ENCODE measurements at regions not wholly inside any gene's neighbourhood (a gene's known extent, or its start where the extent isn't known, plus 50 kb on each side); places are given as distances from the start of the nearest gene placed in this dataset.
"Not testable (repeated sequence)": the region's sequence is repeated elsewhere in the genome, so short reads cannot be mapped to it uniquely, and the experiment has no call there.

- no peak for DNase-seq
These were observed 126.8 kb upstream of the ZNF644 start for GRCh38 chr1:91148641-91149069.

GRCh38 chr1:91141858-91142257 is 120.0 kb upstream of the ZNF644 start:
- DNase-seq: no peak

DNA sequence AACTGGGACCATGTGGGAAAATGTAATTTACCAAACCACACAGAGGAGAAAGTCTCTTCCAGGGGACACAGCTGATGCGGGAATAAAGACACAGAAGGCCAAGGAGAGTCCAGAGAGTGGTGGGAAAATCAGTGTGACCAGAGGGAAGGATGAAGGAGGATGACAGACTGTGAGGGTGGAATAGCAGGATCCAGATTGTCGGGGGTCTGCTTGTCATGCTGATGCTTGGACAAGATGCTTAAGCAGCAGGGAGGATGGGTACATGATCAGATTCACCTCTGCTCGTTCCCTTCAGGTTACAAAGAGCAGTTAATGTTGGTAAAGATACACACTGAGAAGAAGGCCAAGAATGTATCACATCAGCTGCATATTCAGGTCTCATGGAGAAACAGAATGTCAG is 117.1 kb upstream of the ZNF644 start:
- DNase-seq: no peak

DNA sequence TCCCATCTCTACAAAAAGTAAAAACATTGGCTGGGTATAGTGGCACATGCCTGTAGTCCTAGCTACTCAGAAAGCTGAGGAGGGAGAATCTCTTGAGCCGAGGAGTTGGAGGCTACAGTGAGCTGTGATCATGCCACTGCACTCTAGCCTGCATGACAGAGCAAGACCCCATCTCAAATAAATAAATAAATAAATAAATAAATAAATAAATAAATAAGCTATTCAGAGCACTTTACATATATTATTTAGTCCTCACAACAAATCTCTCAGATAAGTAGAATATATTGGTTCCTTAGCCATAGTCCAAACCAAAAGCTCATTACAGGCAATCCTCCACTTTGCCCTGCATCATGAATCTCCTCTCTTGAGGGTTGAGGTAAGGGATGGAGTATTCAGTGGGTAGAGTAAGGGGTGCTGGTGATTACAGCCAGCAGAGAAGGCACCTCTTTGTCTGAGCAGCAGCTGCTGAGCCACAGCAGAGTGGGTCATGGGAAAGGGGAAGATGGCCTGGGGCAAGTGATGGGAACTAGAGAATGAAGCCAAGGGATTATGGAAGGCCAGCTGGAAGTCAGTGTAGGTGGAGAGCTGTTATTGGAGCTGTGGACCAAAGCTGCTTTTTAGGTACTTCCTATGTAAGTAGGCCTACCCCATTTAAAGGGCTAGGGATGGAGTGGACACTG is 115.5 kb upstream of the ZNF644 start:
- DNase-seq: no peak

DNA sequence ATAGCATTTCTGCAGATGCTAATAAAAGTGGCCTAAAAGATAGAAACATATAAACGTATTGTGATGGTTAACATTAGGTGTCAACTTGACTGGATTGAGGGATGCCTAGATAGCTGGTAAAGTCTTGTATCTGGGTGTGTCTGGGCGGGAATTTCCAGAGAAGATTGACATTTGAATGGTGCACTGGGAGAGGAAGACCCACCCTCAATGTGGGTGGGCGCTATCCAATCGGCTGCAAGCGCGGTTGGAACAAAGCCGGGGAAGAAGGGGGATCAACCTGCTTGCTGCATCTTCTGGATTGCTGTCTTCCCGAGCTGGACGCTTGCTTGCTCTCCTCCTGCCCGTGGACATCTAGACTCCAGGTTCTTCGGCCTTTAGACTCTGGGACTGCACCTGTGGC is 114.0 kb upstream of the ZNF644 start:
- no peak for DNase-seq

- no peak for DNase-seq
These were observed 111.4 kb upstream of the ZNF644 start for GRCh38 chr1:91133248-91133647.

GRCh38 chr1:91130256-91130985 is 108.6 kb upstream of the ZNF644 start:
- DNase-seq: no peak

- no peak for DNase-seq
These were observed 107.6 kb upstream of the ZNF644 start for GRCh38 chr1:91129458-91129857.

GRCh38 chr1:91129017-91129416 is 107.2 kb upstream of the ZNF644 start:
- DNase-seq: peak; percentile 5

DNA sequence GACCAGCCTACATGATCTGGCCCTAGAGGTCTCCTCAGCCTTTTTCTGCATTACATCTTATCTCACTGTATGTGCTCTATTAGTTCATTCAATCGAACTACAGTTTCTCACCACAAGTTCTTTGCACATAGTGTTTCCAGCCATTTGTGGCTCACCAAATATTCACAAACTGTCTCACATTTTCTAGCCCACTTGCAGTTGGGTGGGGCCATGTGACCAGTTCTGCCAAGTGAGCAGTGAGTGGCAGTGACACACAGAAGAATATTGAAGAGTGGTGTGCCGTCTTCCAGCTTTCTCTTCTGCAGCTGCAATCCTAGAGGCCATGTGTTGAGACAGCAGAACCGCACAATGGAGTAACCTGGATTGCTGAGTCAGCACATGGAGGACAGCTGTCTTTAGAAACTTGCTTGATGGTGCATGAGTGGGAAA is 103.2 kb upstream of the ZNF644 start:
- DNase-seq: no peak

DNA sequence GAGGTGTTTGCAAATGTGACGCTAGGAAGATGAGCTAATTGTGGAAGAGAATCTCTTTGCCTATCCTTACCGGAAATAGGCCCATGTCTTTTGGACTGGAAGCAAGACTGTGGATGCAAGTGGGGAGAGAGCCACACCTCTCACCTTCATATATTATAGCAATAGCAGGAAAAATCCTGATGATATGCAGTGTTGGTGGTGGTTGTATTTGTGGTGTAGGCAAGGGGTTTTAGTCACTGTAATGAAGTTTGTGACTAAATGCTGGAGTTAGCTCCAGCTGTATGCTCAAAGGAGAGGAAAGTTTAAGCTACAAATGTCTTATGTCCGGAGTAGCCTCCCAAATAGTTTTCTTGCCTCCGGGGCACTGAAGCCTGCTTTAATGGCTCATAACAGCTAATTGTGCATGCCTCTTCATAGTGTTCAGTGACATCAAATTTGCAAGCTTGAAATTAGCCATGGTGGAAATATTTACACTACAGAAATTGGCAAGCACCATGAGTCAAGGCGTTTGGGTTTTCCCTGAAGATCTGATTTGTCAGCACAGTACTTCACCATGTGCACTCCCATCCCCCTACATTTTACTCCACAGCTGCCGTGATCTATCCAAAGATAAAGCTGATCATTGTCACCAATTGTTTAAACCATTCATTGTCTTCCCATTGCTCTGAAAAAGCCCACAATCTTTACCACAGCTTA is 102.6 kb upstream of the ZNF644 start:
- no peak for DNase-seq

DNA sequence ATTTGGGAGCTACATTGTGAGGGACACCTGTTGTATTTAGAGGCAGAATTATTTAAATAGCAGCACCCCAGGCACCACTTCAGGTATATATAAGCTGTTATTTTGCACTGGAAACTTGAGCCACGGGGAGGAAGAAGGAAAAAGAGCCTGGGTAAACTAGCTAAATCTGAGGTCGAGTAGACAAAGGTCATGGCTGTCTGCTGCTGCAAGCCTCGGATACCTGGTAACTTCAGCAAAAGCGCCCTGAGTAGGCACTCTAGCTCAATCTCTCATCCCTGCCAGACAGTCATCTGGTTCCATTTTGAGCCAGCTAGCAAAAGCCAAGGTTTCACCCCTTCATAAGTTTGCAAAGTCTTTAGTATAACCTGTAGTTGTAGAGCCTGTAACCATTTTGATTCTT is 101.9 kb upstream of the ZNF644 start:
- DNase-seq: no peak

DNA sequence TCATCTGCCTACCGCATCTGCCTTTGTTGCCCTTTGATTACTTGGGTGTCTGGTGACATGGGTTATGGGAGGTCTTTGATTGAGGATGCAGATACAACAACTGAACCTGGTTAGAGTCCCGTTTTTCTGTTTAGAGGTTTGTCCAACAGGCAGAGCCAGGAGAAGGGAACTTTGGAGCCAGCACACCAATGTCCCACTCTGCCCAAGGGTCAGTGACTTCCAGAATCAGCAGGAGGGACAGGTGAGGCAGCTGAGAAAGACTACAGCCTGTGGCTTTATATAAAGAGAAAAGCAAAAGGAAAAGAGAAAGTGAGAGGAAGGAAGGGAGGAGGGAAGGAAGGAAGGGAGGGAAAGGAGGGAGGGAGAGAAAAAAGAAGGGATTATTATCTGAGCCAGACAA is 101.5 kb upstream of the ZNF644 start:
- no peak for DNase-seq

DNA sequence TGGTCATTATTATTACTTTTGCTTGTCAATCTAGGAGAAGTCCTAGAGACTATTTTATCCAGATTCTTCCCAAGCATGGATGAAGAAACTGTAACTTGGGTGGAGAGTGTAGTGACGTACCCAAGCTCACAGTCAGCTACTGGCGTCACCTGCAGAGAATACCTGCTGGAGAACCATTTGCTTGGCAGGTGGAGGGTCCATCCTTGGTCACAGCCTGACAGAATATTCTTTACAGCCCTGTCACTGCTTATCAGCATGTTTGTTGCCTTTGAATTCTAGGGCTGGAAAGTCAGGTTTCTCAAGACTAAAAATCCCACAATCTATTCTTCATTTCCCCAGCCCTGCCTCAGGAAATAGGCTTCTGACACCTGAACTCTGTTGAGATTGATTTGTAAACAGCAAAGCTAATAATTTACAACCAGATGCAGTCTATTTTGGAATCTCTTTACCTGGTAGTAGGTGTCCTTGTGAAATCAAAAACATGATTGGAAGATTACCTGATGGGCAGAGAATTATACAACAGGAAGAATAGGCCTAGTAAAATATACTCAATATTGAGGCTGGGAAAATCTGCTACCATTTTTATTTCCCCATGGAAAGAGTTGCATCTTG is 100.4 kb upstream of the ZNF644 start:
- DNase-seq: no peak

GRCh38 chr1:91121366-91121765 is 99.5 kb upstream of the ZNF644 start:
- no peak for DNase-seq

GRCh38 chr1:91120936-91121335 is 99.1 kb upstream of the ZNF644 start:
- no peak for DNase-seq

DNA sequence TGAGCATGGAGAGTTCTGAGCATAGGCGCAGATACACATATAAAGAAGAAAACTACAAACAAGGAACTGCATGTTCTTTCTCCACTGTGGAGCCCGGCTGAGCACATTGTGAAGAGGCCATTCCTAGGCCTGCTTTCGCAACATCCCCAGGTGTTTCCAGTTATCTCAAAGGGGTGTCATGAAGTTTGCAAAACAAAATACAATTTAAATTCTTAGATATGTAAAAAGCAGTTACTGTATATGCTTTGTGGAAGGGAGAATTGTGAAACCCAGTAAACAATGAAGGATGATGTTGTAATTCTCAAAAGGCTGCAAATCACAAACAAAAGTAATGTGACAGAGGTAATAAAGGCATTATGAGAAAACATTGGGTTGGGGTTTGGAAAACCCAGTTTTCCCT is 98.6 kb upstream of the ZNF644 start:
- no peak for DNase-seq

GRCh38 chr1:91104712-91105111 is 82.9 kb upstream of the ZNF644 start:
- DNase-seq: no peak

- DNase-seq: no peak
These were observed 79.5 kb upstream of the ZNF644 start for GRCh38 chr1:91101328-91101727.

DNA sequence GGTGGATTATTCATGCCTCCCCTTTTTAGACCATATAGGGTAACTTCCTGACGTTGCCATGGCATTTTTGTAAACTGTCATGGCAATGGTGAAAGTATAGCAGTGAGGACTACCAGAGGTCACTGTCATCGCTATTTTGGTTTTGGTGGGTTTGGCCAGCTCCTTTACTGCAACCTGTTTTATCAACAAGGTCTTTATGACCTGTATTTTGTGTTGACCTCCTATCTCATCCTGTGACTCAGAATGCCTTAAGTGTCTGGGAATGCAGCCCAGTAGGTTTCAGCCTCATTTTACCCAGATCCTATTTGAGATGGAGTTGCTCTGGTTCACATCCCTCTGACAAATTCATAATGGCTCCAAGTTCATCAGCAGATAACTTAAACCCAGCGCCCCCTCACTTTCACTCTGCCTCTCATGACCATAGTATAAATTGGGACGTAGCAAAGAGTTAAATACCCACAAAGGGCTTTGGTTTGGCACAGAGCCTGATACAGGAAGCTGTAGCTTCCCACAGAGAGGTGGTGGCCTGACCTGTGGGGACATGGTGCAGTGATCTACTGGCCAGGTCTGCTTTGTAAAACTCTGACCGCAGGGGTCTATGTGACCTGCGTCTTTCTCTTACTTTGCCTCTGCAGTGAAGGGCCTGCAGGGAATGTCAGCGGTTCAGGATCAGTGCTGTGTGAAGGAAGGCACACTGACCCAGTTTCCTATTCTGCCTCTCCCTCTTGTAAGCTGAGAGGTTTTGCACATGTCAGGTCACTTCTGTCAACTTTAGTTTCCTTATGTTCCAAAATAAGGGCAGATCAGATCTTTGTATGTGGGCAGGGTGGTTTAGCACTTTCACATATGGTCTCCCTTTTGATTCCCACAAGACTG is 78.1 kb upstream of the ZNF644 start:
- DNase-seq: no peak

GRCh38 chr1:91098299-91098906 is 76.6 kb upstream of the ZNF644 start:
- no peak for DNase-seq

- not testable (repeated sequence) for DNase-seq
These were observed 73.5 kb upstream of the ZNF644 start for GRCh38 chr1:91095321-91095720.

Data from NCI-H526 treated with DMSO at 0.1 percent for 48 hours (cell line).